ENCODE measurements at regions not wholly inside any gene's neighbourhood (a gene's known extent, or its start where the extent isn't known, plus 50 kb on each side); places are given as distances from the start of the nearest gene placed in this dataset.
A peak's percentile ranks its signal among the peaks of the same experiment; 100 is the strongest.

DNA sequence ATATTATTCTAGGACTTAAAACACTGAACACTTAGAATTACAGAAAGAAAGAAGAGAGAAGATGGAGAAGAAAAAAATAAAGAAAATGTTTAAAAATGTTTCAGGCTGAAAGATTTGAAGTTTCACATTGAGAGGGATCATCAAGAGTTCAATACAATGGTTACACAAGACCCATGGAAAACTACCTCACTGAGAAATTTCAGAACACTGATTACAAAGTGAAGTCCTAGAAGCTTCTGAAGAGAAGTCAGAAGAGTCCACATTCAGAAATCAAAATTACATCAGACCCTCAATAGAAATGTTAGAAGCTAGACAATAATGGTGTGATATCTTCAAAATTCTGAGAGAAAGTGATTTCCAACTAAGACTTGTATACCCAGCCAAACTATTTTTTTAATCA is 196.1 kb downstream of the MACC1 start:
- DNase-seq: peak in 2 of 4 experiments; percentile 35 to 40

DNA sequence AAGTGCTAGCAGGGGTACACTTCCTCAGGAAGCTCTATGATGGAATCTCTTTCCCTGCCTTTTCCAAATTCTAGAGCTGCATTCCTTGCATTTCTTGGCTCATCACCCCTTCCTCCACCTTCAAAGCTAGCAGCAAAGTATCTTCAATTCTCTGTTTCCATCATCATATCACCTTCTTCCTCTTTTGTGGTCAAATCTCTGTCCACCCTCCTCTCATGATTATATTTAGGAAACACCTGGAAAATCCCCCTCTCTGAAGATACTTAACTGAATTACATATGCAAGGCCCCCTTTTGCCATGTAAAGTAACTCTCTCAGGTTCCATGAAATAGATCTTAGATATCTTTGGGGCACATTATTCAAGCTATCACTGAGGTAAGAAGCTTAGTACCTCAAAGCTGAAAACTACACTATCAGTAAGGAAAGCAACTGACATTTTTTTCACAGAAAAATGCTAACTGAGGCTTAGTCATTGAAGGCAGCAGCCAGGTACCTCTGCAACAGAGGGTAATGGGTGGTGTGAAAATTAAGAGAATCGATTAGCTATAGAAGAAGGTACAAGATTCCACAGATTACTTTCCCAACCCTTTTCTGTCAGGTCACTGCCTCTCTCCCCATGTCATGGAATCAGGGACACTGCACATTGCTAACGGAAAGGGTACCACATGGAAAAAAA is 197.3 kb downstream of the MACC1 start:
- no peak for DNase-seq

DNA sequence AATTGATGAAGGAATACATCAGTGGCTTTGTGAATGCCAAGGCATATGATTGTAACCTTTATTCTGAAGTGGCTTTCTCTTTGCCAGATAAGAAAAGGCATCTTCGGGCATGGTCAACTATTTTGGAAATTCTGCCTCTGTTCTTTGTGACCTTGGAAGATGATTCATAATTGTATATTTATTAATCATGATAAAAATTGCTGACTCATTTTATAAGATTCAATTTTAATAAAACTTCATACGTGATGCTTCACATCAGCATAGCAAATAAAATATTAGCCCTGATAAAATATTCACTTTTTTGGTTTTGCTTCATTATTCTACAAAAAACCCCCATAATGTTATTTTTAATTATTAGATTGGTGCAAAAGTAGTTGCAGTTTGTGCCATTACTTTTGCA is 200.5 kb downstream of the MACC1 start:
- no peak for DNase-seq

DNA sequence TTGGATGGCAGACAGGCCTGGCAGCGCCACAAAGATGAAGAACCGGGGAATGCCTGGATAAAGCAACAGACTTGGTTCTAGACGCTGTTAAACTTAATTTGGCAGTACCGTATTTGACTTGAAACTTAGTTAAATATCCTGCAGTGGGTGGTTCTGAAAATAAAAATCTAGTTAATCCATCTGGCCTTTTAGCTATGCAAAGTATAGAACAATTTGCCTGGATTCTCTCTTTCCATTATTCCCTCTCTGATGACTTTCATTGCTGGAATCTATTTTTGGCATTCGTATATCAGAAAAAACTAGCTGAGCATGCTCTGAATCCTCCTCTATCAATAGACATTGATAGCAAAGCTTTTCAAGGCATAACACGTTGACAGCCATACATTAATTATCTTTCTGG is 203.6 kb downstream of the MACC1 start:
- no peak for DNase-seq

DNA sequence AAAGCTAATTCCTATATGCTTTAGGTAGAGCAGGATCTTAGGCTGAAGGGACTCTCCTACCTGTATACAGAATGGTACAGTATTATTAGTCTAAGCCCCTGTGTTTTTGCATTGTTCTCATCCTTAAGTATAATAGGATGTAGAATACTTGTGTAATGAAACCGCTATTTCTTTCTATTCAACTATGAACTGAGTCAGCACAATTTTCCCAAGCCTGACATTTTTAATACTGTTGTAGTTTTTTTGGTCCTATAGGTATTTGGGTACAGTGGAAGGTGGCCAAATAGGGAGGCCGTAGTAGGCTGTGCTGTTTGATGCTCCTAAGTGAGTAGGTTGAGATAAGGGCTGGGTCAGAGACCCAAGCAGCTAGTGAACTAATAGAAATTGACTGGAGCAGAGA is 205.1 kb downstream of the MACC1 start:
- DNase-seq: no peak

DNA sequence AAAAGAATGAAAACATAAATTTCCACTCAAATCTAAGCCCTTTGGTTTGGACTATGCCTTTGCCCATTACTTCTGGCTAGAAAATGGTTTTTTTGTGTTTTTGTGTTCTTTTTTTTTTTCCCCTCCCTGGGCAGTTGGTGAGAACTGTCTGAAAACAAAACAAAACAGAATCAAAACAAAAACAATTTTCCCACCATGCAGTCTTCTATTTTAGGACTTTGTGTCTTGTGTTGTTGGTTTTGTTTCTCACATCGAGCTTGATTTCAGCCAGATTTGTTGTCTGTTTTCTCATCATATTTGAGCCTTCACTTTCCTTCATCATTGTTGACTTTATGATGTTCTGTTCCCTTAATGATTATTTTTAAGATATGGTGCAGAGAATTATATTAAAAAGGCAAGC is 206.3 kb downstream of the MACC1 start:
- DNase-seq: no peak

DNA sequence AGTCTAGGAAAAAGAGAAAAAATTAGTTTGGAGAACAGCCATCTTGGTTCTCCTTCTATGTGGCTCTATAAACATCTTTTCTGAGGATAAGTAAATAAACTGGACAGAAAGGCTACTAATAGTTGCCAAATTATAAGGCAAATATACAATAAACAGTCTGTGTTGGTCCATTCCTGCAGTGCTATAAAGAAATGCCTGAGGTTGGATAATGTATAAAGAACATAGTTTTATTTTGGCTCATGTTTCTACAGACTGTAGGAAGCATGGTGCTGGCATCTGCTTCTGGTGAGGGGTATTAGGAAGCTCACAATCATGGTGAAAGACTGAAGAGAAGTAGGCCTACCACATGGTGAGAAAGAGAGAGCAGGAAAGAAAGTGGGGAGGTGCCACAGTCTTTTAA is 209.7 kb downstream of the MACC1 start:
- DNase-seq: no peak

DNA sequence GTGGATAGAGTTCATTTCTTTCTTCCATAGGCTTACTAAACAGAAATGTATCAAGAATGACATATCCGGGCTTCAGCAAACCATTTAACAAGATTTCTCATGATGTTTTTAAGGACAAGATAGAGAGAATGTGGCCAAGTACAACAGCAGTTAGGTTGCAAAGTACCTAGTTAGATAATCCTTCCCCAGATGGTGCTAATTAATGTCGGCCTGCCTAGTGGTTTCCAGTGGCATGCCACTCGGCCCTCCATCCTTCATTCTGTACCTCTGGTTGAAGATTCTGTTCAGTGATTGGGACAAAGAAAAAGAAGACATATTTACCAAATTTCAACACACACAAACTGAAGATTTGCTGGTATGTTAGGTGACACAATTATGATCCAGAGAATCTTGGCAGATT is 212.1 kb downstream of the MACC1 start:
- DNase-seq: no peak

DNA sequence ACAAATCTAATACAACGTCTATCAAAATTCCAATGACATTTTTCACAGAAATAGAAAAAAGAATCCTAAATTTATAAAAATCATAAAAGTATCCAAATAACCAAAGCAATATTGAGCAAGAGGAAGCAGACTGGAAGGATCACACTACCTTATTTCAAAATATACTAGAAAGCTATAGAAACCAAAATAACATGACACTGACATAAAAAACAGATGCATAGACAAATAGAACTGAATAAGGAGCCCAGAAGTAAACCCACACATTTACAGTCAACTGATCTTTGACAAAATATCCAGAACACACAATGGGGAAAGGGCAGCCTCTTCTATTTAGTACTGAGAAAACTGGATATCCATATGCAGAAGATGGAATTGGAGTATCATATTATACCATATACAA is 217.5 kb downstream of the MACC1 start:
- peak in 2 of 4 experiments; percentile 49 to 51 for DNase-seq

DNA sequence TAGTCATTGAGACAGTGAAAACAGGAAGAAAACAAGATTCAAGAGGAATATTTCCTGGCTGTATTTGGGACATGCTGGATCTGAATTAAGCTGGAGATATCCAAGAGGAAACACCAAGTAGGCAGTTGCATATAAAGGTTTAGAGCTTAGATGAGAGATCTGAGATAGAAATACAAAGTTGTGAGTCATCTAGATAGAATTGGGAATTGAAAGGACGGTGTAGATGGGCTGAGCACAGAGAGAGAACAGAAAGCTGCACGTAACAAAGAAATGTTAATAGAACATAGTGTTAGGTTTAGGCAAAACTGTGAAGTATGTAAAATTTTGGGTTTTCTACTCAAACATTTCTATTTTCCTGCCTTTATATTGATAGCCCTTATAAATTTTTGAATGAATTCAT is 218.5 kb upstream of the TMEM196 start:
- no peak for DNase-seq

DNA sequence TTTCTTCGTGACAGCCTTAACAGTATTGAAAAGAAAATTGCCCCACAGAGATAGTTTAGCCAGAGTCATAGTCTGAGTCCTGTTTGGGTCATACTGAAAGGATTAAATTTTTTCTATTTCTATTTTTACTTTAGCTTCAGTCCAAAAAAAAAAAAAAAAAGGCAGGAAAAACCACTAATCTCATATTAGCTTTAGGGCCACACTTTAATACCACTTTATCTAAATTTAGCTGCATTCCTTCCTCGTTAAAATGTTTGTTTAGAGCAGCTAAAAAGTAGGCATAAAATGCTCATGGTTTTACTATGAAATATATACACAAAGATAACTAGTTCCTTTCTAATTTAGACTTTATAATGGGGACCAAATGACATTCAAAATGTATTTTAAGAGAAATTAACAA is 216.5 kb upstream of the TMEM196 start:
- DNase-seq: no peak

DNA sequence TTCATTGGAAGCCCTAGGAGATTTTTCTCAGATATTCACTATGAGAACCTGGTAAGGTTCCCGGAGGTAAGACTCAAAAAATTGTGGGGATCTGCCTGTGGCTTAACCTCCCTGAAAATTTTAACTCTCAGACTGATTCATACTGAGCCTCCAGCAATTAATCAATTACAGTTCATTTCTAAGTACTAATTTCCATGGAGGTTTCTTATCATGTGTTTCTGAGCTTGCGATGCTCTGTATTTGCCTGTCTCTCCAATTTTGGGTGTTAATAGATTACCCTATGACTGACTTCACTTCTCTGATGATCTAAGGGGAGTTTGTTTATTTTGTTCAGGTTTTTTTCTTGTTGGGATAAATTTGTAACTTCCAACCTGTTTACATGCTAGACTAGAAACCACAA is 215.4 kb upstream of the TMEM196 start:
- DNase-seq: no peak

DNA sequence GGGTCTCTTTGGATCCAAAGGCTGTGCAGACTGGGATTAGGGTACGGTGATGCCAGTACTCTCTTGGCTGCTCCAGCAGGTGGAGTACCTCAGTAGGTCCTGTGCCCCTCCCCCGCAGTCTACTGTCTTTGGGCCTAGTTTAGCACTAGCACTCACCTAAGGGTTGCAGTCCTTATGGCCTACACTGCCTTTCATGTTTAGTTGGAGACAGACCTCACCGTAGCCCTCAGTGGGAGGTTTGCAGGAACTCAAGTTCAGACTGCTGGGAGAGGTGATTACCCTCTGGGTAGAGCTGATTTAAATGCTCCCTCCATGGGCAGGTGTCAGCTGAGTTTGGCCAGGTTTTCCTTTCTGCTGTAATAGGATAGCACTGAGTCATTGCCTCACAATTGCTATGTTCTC is 210.8 kb upstream of the TMEM196 start:
- DNase-seq: peak in 2 of 4 experiments; percentile 6 to 10

DNA sequence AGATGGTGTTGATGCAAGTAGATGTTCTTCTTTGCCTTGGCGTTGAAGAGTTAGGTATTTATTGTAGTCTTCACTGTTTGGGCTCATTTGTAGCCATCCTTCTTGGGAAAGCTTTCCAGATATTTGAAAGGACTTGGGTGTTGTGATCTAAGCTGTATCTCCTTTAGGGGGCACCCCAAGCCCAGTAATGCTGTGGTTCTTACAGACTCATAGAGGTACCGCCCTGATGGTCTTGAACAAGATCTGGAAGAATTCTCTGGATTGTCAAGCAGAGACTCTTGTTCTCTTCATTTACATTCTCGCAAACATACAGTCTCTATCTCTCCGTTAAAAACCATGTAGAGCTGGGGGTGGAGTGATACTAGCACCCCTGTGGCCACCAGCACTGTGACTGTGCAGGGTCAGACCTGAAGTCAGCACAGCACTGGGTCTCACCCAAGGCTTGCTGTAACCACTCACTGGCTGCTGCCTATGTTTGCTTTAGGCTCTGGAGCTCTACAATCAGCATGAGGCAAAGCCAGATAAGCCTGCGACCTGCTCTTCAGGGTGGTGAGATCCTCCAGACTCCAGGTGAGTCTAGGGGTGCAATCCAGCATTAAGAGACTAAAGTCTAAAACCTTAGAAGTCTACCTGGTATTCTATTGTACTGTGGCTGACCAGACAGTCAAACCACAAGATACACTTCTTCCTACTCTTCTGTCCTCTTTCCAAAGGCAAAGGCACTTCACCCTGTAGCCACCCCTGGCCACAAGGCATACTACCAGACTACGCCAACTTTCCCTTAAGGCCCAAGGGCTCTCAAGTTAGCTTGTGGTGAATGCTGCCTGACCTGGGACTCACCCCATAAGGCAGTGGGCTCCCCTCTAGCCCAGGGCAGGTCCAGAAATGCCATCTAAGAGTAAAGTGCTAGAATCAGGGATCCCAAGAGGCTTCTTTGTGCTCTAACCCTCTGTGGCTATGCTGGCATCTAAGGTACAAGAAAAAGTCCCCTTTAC is 209.7 kb upstream of the TMEM196 start:
- DNase-seq: peak; percentile 73 to 83 (median 79)

DNA sequence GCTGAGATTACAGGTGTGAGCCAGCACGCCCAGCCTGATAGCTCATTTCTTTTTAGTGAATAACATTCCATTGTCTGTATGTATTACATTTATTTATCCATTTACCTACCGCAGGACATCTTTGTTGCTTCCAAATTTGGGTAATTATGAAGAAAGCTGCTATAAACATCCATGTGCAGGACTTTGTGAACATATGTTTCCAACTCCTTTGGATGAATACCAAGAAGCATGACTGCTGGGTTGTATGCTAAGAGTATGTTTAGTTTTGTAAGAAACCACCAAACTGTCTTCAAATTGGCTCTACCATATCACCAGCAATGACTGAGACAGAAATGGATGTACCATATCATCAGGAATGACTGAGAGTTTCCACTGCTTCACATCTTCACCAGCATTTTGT is 200.2 kb upstream of the TMEM196 start:
- no peak for DNase-seq

DNA sequence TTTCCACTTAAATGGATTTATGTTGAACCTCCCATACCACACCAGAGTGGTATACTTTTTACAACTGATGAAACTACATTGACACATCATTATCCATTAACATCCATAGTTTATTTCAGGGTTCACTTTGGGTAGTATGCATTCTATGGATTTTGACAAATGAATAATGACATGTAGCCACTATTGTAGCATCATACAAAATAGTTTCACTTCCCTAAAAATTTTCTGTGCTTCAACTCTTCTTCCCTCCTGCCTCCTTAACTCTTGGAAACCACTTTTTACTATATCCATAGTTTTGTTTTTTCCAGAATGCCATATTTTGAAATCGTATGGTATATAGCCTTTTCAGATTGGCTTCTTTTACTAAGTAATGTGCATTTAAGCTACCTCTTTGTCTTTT is 199.5 kb upstream of the TMEM196 start:
- DNase-seq: peak in 2 of 4 experiments; percentile 27 to 37

DNA sequence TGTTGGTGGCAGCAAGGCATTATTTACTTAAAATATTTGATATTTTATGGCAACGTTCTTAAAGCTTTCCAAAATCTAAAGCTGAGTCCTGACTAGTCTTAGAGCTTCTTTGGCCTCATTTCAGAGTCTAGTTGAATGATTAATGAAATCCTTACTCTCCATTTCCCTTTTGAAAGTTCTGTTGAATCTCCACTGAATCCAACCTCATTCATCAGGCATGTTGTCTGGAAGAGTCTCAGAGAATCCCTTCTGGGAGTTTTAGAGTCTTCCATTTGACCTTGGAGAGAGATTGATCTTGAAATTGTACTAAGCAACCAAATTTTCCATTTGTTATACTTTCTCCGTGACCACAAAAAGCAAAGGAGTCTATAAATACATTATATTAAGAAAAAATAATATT is 198.5 kb upstream of the TMEM196 start:
- DNase-seq: no peak

DNA sequence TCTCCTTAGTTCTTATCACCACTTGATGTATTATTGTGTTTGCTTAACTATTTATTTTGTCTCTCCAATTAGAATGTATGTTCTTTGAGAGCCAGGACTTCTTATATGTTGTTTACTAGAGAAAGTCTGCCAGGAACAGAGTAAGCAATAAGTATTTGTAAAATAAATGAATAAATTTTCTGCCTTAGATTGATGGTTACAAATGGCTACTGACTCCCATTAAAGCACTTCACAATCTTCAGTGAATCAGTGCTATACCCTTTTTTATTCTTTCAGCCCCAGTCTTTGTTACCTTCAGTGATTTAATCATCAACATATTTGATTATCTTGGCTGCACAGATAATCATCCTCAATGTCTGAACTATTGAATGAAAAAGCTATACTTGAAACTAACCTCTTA is 197.1 kb upstream of the TMEM196 start:
- no peak for DNase-seq

DNA sequence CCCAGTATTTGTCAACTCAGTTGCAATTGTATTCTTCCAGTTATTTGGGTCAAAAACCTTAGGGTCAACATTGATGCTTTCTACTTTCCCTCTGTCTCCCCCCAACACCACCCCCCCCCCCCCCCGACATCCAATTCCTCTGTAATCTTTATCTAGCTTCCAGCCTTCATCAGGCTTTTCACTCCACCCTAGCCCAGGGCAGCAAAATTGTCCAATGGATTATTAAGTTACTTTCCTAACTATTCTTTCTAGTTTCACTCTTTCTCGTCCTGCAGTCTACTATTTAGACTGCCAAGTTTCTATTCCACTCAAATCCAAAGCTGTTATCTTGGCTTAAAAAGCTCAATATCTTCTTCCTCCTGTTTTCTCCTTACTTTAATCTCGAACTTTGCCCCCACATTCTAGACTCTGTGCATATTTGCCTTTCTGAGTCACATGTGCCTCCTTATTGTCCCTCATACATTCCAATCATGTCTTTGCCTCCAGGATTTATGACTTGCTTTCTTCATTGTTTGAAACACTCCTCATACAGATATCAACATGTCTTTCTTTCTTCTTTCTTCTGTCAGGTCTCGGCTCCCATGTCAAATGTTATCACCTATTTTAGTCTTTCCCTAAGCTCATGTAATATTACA is 196.6 kb upstream of the TMEM196 start:
- no peak for DNase-seq

DNA sequence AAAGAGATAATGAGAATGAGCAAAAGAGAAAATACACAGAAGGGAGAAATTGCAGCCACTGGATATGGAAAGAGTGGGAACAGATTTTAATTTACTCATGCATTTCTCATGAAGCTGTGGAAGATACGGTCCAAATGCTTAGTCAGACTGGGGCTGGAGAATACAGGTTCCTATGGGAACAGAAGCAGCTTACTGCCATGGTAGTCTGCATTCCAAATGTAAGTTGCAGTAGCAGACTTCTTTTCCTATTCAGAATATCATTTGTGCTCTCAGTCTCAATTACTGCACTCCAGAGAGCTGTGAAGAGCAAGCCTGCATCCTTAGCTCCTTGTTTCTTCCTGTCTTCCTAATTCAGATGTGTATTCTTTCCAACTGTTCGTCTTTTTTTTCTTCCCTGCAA is 190.8 kb upstream of the TMEM196 start:
- no peak for DNase-seq

DNA sequence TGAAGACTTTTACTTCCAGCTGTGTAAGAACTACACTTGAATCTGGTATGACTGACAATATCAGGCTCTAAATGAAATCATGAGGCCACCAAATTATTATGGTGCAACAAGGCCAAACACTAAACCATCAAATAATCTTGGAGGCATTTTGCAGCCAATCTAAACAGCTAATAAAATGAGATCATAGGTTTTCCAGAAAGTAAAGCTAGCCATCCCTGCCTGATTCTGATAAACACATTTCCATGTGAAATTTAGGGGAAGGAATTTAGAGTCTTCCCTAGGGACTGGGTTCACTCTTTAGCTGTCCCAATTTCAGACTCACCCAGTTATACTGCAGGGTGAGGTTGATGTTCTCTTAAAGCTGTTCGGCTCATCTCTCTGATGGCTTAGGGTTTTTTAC is 190.3 kb upstream of the TMEM196 start:
- no peak for DNase-seq

DNA sequence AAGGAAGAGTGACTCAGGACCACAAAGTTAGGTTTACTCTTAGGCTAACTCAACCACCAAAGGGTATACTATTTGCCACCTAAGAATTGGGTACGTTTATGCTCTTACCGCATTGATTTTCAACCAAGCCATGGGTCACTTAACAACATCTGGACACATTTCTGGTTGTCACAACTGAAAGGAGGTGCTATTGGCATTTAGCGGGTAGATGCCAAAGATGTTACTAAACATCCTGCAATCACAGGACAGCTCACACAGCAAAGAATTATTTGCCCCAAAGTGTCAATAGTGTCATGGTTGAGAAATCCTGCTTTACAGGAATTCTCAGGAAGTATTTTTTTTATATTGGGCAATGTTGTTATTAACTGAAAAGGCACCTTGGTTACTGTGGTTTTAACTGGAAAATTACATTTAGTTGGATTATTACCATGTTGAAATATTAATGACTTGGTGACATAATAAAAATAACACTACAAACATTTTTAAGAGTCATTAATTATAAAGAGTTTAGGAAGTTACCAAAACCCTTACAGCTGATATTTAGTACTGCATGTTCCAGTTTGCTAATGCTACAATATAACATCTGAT is 185.0 kb upstream of the TMEM196 start:
- DNase-seq: peak; percentile 3 to 53 (median 16)

DNA sequence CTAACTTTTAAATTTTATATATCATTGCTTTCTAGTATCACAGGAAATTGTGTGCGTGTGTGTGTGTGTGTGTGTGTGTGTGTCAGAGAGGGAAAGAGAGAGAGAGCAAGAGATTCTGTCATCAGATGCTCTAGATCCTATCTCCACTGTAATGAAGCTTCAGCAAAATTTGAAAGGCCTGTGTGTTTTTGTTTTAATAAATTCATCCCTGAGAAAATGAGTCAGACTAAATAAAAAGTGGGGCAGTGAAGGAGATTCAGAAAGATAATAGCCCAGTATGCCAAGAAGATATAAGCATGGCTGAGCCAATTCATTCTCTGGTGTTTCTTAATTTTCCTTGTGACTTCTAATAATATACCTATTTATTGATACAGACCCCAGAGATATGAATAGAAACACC is 184.2 kb upstream of the TMEM196 start:
- DNase-seq: no peak
